Non-pigmented ciliary epithelial cell (primary cell): ENCODE measurements at regions not wholly inside any gene's neighbourhood (a gene's known extent, or its start where the extent isn't known, plus 50 kb on each side); places are given as distances from the start of the nearest gene placed in this dataset.
A peak's percentile ranks its signal among the peaks of the same experiment; 100 is the strongest.
"Not testable (repeated sequence)": the region's sequence is repeated elsewhere in the genome, so short reads cannot be mapped to it uniquely, and the experiment has no call there.

Experiments used
- DNase-seq: peaks from one replicate; pipeline ENCODE4 v3.0.0-alpha.2; 2010; ENCODE audit warnings: low read depth

GRCh38 chr22:22296047-22296446 is 51.5 kb downstream of the VPREB1 start:
- not testable (repeated sequence) for DNase-seq

- DNase-seq, result not testable (repeated sequence)
These were observed 52.7 kb downstream of the VPREB1 start for GRCh38 chr22:22297159-22297793.

- peak; percentile 3 for DNase-seq
These were observed 53.4 kb downstream of the VPREB1 start for GRCh38 chr22:22297794-22298653.

GRCh38 chr22:22298654-22299009 is 54.0 kb downstream of the VPREB1 start:
- not testable (repeated sequence) for DNase-seq

GRCh38 chr22:22300511-22300910 is 55.9 kb downstream of the VPREB1 start:
- DNase-seq, result not testable (repeated sequence)

GRCh38 chr22:22300946-22301345 is 56.4 kb downstream of the VPREB1 start:
- not testable (repeated sequence) for DNase-seq

- DNase-seq, result no peak
These were observed 72.0 kb downstream of the VPREB1 start for GRCh38 chr22:22316589-22316988.

- no peak for DNase-seq
These were observed 74.3 kb downstream of the VPREB1 start for GRCh38 chr22:22318723-22319465.

- DNase-seq, result not testable (repeated sequence)
These were observed 77.4 kb downstream of the VPREB1 start for GRCh38 chr22:22321743-22322611.

- DNase-seq, result no peak
These were observed 78.2 kb downstream of the VPREB1 start for GRCh38 chr22:22322792-22323191.

- no peak for DNase-seq
These were observed 83.1 kb downstream of the VPREB1 start for GRCh38 chr22:22327723-22328122.

- no peak for DNase-seq
These were observed 85.2 kb downstream of the VPREB1 start for GRCh38 chr22:22329792-22330191.

- not testable (repeated sequence) for DNase-seq
These were observed 91.1 kb downstream of the VPREB1 start for GRCh38 chr22:22335640-22336039.

- not testable (repeated sequence) for DNase-seq
These were observed 91.7 kb downstream of the VPREB1 start for GRCh38 chr22:22336333-22336732.

- DNase-seq, result not testable (repeated sequence)
These were observed 94.2 kb downstream of the VPREB1 start for GRCh38 chr22:22338778-22339177.

- no peak for DNase-seq
These were observed 97.2 kb downstream of the VPREB1 start for GRCh38 chr22:22341736-22342135.

GRCh38 chr22:22342697-22343580 is 98.4 kb downstream of the VPREB1 start:
- no peak for DNase-seq

GRCh38 chr22:22343581-22344296 is 99.2 kb downstream of the VPREB1 start:
- no peak for DNase-seq

GRCh38 chr22:22344430-22344829 is 99.8 kb downstream of the VPREB1 start:
- DNase-seq, result no peak

- DNase-seq, result no peak
These were observed 101.2 kb downstream of the VPREB1 start for GRCh38 chr22:22345781-22346180.
